ENCODE measurements at regions not wholly inside any gene's neighbourhood (a gene's known extent, or its start where the extent isn't known, plus 50 kb on each side); places are given as distances from the start of the nearest gene placed in this dataset.

GRCh38 chr20:43262341-43262740 is 72.6 kb upstream of the PTPRT start (continued):
- TF ChIP-seq ZBTB33 (CRISPR knock-in tag; IDR thresholded peaks at IDR 0.05) (no peak), THAP7 (CRISPR knock-in tag; IDR thresholded peaks at IDR 0.05) (no peak), CAMTA2 (CRISPR knock-in tag; conservative IDR thresholded peaks at IDR 0.05) (no peak), DNMT1 (IDR thresholded peaks at IDR 0.05) (no peak), ASH1L (IDR thresholded peaks at IDR 0.05; ENCODE audit: borderline replicate concordance, low read depth, partially characterized antibody) (no peak), SRSF7 (optimal IDR thresholded peaks at IDR 0.05; ENCODE audit: low read depth, low read length) (no peak), FOS (IDR thresholded peaks at IDR 0.05; ENCODE audit: extremely low read depth, insufficient read length) (no peak), CHD1 (IDR thresholded peaks at IDR 0.05; ENCODE audit: low read length) (no peak)

DNA sequence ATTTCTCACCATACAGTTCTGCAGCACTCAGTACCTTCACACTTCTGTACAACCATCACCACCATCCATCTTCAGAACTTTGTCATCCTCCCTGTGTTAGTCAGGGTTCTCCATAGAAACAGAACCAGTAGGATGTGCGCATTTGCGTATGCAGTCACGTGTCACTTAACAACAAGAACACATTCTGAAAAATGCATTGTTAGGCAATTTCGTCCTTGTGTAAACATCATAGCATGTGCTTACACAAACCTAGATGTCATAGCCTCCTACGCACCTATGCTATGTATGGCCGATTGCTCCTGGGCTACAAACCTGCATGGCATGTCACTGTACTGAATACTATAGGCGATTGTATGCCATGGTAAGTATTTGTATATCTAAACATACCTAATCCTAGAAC is 66.2 kb upstream of the PTPRT start:
- in situ Hi-C loops (cut with MboI) (no loop called here), intact Hi-C loops (cut with micrococcal nuclease) (no loop called here)
- H3K36me3 ChIP-seq (ENCODE audit: control insufficient read depth, insufficient read depth, low read length): no peaks in the 10 kb centered on the region
- no TSS peak for BruUV-seq (replicated peaks)
- ChIA-PET CTCF (ENCODE audit: low intra/inter-chr PET ratio) (no interaction called here), POLR2A (no interaction called here)
- no peaks in the 10 kb centered on the region for H3K9me1 ChIP-seq (ENCODE audit: control insufficient read depth, insufficient read depth, low read length)
- H3K9ac ChIP-seq (ENCODE audit: insufficient read depth in 1 of 2, low read depth in 2 of 2, low read length in 2 of 2): no peak overlapping the region
- no peak overlapping the region for H3K4me3 ChIP-seq
- no peak overlapping the region for H3K27ac ChIP-seq (ENCODE audit: extremely low read depth, low read depth, low read length)
- no peak for DNase-seq (ENCODE audit: extremely low read depth in 1 of 4, low spot score in 3 of 4)
- H2AFZ ChIP-seq (ENCODE audit: low read depth, low read length): no peak overlapping the region
- H3K27me3 ChIP-seq (ENCODE audit: control insufficient read depth in 2 of 2, insufficient read depth in 2 of 2, low read length in 2 of 2): no peaks in the 10 kb centered on the region
- H3K9me3 ChIP-seq (replicated peaks; ENCODE audit: control insufficient read depth, insufficient read depth, low read depth, low read length): no peaks in the 10 kb centered on the region
- WGBS (ENCODE audit: insufficient coverage, low coverage, missing lambda C conversion rate): 7% methylated on average over 7 of the region's 7 CpGs
- FAIRE-seq: no peak
- no peak for ATAC-seq
- H3K4me2 ChIP-seq (ENCODE audit: insufficient read depth, low read length): no peak overlapping the region
- H4K20me1 ChIP-seq (replicated peaks; ENCODE audit: control insufficient read depth, insufficient read depth, low read length): no peaks in the 10 kb centered on the region
- H3K79me2 ChIP-seq (ENCODE audit: control insufficient read depth, insufficient read depth, low read length): no peaks in the 10 kb centered on the region
- no peaks in the 10 kb centered on the region for H3K4me1 ChIP-seq (replicated peaks in 1 of 2; ENCODE audit: control insufficient read depth in 2 of 2, insufficient read depth in 2 of 2, low read length in 2 of 2)
- TF ChIP-seq CEBPB (tag; IDR thresholded peaks at IDR 0.05) (no peak), EGR1 (conservative IDR thresholded peaks at IDR 0.05) (no peak), HSF4 (CRISPR knock-in tag; IDR thresholded peaks at IDR 0.05; ENCODE audit: borderline replicate concordance) (no peak), BMI1 (IDR thresholded peaks at IDR 0.05; ENCODE audit: low read length) (no peak), YY1 (IDR thresholded peaks at IDR 0.05; ENCODE audit: borderline replicate concordance in 1 of 3, control insufficient read depth in 1 of 3, extremely low read depth in 1 of 3, insufficient read depth in 3 of 3, insufficient read length in 1 of 3, insufficient replicate concordance in 2 of 3, low read depth in 1 of 3, low read length in 2 of 3) (no peak)
- TF ChIP-seq, protein P1, sequence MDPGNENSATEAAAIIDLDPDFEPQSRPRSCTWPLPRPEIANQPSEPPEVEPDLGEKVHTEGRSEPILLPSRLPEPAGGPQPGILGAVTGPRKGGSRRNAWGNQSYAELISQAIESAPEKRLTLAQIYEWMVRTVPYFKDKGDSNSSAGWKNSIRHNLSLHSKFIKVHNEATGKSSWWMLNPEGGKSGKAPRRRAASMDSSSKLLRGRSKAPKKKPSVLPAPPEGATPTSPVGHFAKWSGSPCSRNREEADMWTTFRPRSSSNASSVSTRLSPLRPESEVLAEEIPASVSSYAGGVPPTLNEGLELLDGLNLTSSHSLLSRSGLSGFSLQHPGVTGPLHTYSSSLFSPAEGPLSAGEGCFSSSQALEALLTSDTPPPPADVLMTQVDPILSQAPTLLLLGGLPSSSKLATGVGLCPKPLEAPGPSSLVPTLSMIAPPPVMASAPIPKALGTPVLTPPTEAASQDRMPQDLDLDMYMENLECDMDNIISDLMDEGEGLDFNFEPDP (CRISPR knock-in tag; IDR thresholded peaks at IDR 0.05): no peak
- TF ChIP-seq, protein P2, sequence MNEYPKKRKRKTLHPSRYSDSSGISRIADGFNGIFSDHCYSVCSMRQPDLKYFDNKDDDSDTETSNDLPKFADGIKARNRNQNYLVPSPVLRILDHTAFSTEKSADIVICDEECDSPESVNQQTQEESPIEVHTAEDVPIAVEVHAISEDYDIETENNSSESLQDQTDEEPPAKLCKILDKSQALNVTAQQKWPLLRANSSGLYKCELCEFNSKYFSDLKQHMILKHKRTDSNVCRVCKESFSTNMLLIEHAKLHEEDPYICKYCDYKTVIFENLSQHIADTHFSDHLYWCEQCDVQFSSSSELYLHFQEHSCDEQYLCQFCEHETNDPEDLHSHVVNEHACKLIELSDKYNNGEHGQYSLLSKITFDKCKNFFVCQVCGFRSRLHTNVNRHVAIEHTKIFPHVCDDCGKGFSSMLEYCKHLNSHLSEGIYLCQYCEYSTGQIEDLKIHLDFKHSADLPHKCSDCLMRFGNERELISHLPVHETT (CRISPR knock-in tag; conservative IDR thresholded peaks at IDR 0.05 in 1 of 2, IDR thresholded peaks at IDR 0.05 in 1 of 2): no peak
